Trophoblast cell (in vitro differentiated cells and primary cell): ENCODE measurements at regions not wholly inside any gene's neighbourhood (a gene's known extent, or its start where the extent isn't known, plus 50 kb on each side); places are given as distances from the start of the nearest gene placed in this dataset.
"Not testable (repeated sequence)": the region's sequence is repeated elsewhere in the genome, so short reads cannot be mapped to it uniquely, and the experiment has no call there.

Source experiments
- DNase-seq, 2 donors: peaks; one replicate each; pipeline ENCODE4 v3.0.0-alpha.2; 2016
- H2AFZ ChIP-seq: 2 replicates; pipeline ENCODE4 v1.6.1; 2013; ENCODE audit warnings: low read length, moderate library complexity, mild to moderate bottlenecking; ENCODE audit not compliant: insufficient read depth, poor library complexity
- H2AK5ac ChIP-seq: 2 replicates; pipeline ENCODE4 v1.6.1; 2013; ENCODE audit warnings: mild to moderate bottlenecking, low read length
- H2BK120ac ChIP-seq: 2 replicates; pipeline ENCODE4 v1.6.1; 2013; ENCODE audit warnings: low read length, mild to moderate bottlenecking, moderate library complexity; ENCODE audit not compliant: insufficient read depth, poor library complexity
- H2BK12ac ChIP-seq: 2 replicates; pipeline ENCODE4 v1.6.1; 2013; ENCODE audit warnings: mild to moderate bottlenecking, low read length, moderate library complexity
- H2BK5ac ChIP-seq: 2 replicates; pipeline ENCODE4 v1.6.1; 2013; ENCODE audit warnings: low read length, low read depth, moderate library complexity, mild to moderate bottlenecking; ENCODE audit not compliant: poor library complexity
- H3K14ac ChIP-seq: 2 replicates; pipeline ENCODE4 v1.6.1; 2013; ENCODE audit warnings: mild to moderate bottlenecking, low read length
- H3K18ac ChIP-seq: 2 replicates; pipeline ENCODE4 v1.6.1; 2013; ENCODE audit warnings: mild to moderate bottlenecking, low read length
- H3K23ac ChIP-seq: 2 replicates; pipeline ENCODE4 v1.6.1; 2013; ENCODE audit warnings: low read length
- H3K27ac ChIP-seq: 2 replicates; pipeline ENCODE4 v1.5.1; 2013; ENCODE audit warnings: low read depth, mild to moderate bottlenecking, inconsistent platforms, low read length, moderate library complexity
- H3K27me3 ChIP-seq: 2 replicates; pipeline ENCODE4 v1.6.1; 2013; ENCODE audit warnings: inconsistent platforms, mild to moderate bottlenecking, low read length, moderate library complexity; ENCODE audit not compliant: insufficient read depth
- H3K36me3 ChIP-seq, 2 experiments: 1 replicate in 1 of 2; 2 replicates in 1 of 2; pipeline ENCODE4 v1.6.1; 2013; ENCODE audit warnings: low read length in 2 of 2, mild to moderate bottlenecking in 2 of 2, moderate library complexity in 1 of 2; ENCODE audit not compliant: insufficient read depth in 2 of 2, control insufficient read depth in 1 of 2
- H3K4ac ChIP-seq: 2 replicates; pipeline ENCODE4 v1.6.1; 2013; ENCODE audit warnings: low read depth, mild to moderate bottlenecking, low read length, moderate library complexity
- H3K4me1 ChIP-seq, 2 experiments: 1 replicate in 1 of 2; 2 replicates in 1 of 2; pipeline ENCODE4 v1.6.1; 2013; ENCODE audit warnings: low read length in 2 of 2, mild to moderate bottlenecking in 2 of 2, moderate library complexity in 1 of 2; ENCODE audit not compliant: insufficient read depth in 2 of 2, control insufficient read depth in 1 of 2
- H3K4me2 ChIP-seq: 2 replicates; pipeline ENCODE4 v1.6.1; 2013; ENCODE audit warnings: inconsistent platforms, mild to moderate bottlenecking, low read length, moderate library complexity
- H3K4me3 ChIP-seq: 2 replicates; pipeline ENCODE4 v1.5.1; 2013; ENCODE audit warnings: mild to moderate bottlenecking, low read depth, low read length, inconsistent platforms
- H3K79me1 ChIP-seq: one replicate; pipeline ENCODE4 v1.6.1; 2013; ENCODE audit warnings: low read length
- H3K79me2 ChIP-seq: 2 replicates; pipeline ENCODE4 v1.6.1; 2013; ENCODE audit warnings: low read length, mild to moderate bottlenecking; ENCODE audit not compliant: control insufficient read depth, insufficient read depth, poor library complexity
- H3K9ac ChIP-seq: 2 replicates; pipeline ENCODE4 v1.6.1; 2013; ENCODE audit warnings: mild to moderate bottlenecking, low read length
- H3K9me3 ChIP-seq: 2 replicates; pipeline ENCODE4 v1.6.1; 2013; ENCODE audit warnings: low read depth, mild to moderate bottlenecking, control low read depth, inconsistent platforms, low read length; ENCODE audit not compliant: insufficient read depth
- H4K12ac ChIP-seq: 2 replicates; pipeline ENCODE4 v1.6.1; 2013; ENCODE audit warnings: low read depth, mild to moderate bottlenecking, low read length, moderate library complexity
- H4K8ac ChIP-seq: 2 replicates; pipeline ENCODE4 v1.6.1; 2013; ENCODE audit warnings: low read depth, mild to moderate bottlenecking, low read length, moderate library complexity
- H4K91ac ChIP-seq: one replicate; pipeline ENCODE4 v1.6.1; 2013; ENCODE audit warnings: low read depth, mild to moderate bottlenecking, low read length, moderate library complexity
- WGBS: extraction: QIAGEN DNeasy Blood & Tissue Kit; methylation state at CpG from one replicate; pipeline ENCODE4 v1.1.7; 2013; ENCODE audit warnings: missing lambda C conversion rate; ENCODE audit not compliant: insufficient read length, insufficient coverage; ENCODE audit errors: extremely low coverage; 5-methylcytosine and 5-hydroxymethylcytosine counted together

GRCh38 chr21:9074772-9075171 lies 1446.6 kb upstream of the TPTE start:
- H3K23ac ChIP-seq, H2AK5ac ChIP-seq, H3K36me3 ChIP-seq, H2BK12ac ChIP-seq, H3K79me1 ChIP-seq, H3K27me3 ChIP-seq, H3K4me3 ChIP-seq, H3K4me2 ChIP-seq, H4K8ac ChIP-seq, H3K79me2 ChIP-seq, H3K4me1 ChIP-seq, H4K12ac ChIP-seq, H4K91ac ChIP-seq, H2AFZ ChIP-seq, H3K4ac ChIP-seq, H2BK5ac ChIP-seq, H3K14ac ChIP-seq, H3K27ac ChIP-seq, DNase-seq, H3K9ac ChIP-seq, H2BK120ac ChIP-seq, H3K18ac ChIP-seq: not testable (repeated sequence)
- no CpG with 5 or more reads among the region's 13 CpGs for WGBS
- H3K9me3 ChIP-seq = peaks cover 11% of the 10 kb centered on the region

DNA sequence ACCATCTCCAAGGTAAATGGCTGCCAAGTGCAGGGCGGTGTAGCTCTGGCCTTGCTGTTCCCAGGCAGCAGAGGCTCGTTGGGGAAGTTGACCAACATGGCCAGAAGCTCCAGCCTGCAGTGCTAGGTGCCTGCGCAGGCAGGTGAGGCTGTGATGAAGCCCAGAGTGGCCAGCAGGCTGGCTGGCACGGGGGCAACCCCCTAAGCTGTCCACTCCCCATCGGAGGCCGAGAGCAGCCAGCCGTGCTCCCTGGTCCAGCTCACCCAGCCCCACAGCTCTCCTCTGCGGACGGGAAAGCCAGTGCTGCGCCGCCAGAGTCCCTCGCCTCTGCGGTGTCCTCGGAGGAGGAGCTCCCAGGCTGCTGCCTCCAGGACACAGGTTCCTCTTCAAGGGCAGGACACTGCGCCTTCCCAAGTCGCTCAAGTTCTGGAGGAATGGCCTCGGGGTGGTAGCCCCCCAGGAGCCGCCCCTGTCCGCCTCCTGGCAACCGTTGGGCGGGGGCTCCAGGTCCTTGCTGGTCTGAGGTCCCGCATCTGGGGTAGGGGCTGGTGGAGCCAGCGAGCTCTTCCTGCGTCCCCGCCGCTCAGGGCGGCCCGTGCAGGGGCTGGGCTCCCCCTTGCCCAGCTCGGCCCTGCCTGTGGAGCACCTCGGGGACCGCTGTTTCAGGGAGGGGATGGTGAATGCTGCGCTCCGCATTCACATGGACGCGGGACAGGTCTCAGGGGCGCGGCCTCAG lies 1438.1 kb upstream of the TPTE start:
- H2AFZ ChIP-seq, H3K79me1 ChIP-seq, H3K36me3 ChIP-seq, H3K18ac ChIP-seq, H3K9me3 ChIP-seq, H3K4me3 ChIP-seq, H3K79me2 ChIP-seq, H3K14ac ChIP-seq, H4K8ac ChIP-seq, H2BK12ac ChIP-seq, H3K23ac ChIP-seq, H4K12ac ChIP-seq, H3K4me2 ChIP-seq, H4K91ac ChIP-seq, H2BK5ac ChIP-seq, H3K27ac ChIP-seq, H2BK120ac ChIP-seq, H2AK5ac ChIP-seq, H3K4ac ChIP-seq, H3K4me1 ChIP-seq, H3K9ac ChIP-seq, DNase-seq, H3K27me3 ChIP-seq: not testable (repeated sequence)
- no CpG with 5 or more reads among the region's 37 CpGs for WGBS

DNA sequence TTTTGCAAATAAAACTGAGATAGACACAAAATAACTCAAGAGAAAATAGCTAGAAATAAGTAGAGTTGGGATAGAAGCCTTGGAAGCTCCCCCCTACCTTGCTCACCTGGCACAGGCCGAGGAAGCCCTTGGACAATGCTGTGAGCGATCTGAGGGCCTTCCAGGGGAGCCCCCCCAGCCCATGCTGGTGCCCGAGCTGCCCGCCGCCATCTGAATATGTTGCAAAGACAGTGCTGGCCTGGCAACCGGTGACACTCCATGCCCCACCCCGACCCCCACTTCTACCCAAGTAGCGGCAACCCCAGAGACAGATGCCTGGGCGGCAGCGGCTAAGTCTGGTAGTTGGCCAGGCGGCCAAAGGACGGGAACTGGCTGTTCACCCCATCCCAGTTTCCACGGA lies 1435.1 kb upstream of the TPTE start:
- not testable (repeated sequence) for H3K36me3 ChIP-seq
- no CpG with 5 or more reads among the region's 13 CpGs for WGBS

DNA sequence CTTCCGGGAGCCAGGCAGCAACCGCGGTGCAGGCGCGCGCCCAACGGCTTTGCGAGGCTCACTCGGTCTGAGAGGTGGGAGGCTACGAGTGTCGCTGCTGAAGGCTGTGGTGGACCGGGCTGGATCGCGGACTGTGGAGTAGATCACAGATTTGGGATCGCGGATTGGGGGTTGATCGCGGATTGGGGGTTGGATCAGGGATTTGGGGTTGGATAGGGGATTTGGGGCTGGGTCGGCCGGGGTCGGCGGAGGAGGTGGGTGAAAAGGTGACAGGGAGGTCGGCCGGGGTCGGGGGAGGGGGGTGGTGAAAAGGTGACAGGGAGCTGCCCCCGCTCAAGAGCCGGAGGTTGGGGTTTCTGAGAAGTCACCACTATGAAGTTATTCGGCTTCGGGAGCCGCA lies 1433.6 kb upstream of the TPTE start:
- H3K23ac ChIP-seq, H3K27ac ChIP-seq, H3K9ac ChIP-seq, H3K4me3 ChIP-seq, H2BK12ac ChIP-seq, H2AK5ac ChIP-seq, H3K4ac ChIP-seq, H4K91ac ChIP-seq, H3K27me3 ChIP-seq, H2BK5ac ChIP-seq, DNase-seq, H3K18ac ChIP-seq, H3K79me2 ChIP-seq, H3K36me3 ChIP-seq, H2BK120ac ChIP-seq, H4K8ac ChIP-seq, H3K14ac ChIP-seq, H3K9me3 ChIP-seq, H3K4me2 ChIP-seq, H2AFZ ChIP-seq, H4K12ac ChIP-seq, H3K4me1 ChIP-seq, H3K79me1 ChIP-seq: not testable (repeated sequence)
- 100% methylated on average over 4 of the region's 30 CpGs for WGBS

More for the DNA sequence above, 1435.1 kb upstream of the TPTE start:
- not testable (repeated sequence) for H3K4me2 ChIP-seq, H3K4me1 ChIP-seq, H3K9ac ChIP-seq, H3K79me1 ChIP-seq, H4K8ac ChIP-seq, H2BK120ac ChIP-seq, H3K9me3 ChIP-seq, H2BK5ac ChIP-seq, H3K79me2 ChIP-seq, H3K27me3 ChIP-seq, H4K91ac ChIP-seq, H3K23ac ChIP-seq, H2AK5ac ChIP-seq, H4K12ac ChIP-seq, H3K18ac ChIP-seq, H3K4ac ChIP-seq, H3K27ac ChIP-seq, H2AFZ ChIP-seq, H2BK12ac ChIP-seq, DNase-seq, H3K14ac ChIP-seq, H3K4me3 ChIP-seq
